Peyer's patch (tissue), 4 donors: ENCODE measurements at regions not wholly inside any gene's neighbourhood (a gene's known extent, or its start where the extent isn't known, plus 50 kb on each side); places are given as distances from the start of the nearest gene placed in this dataset.

ENCODE experiments used
- DNase-seq, 3 donors: peaks; one replicate each; pipeline ENCODE4 v3.0.0-alpha.2; 2017 to 2019
- H3K27ac ChIP-seq, 4 donors: fragments of 200-600 bp; sonication (generic); one replicate each; pipeline ENCODE4 v1.5.1; 2016 to 2019
- H3K27me3 ChIP-seq, 2 donors: fragments of 200-600 bp; sonication (generic); one replicate each; pipeline ENCODE4 v1.5.1; 2019
- H3K36me3 ChIP-seq, 3 donors: fragments of 200-600 bp; sonication (generic); one replicate each; pipeline ENCODE4 v1.5.1; 2016 to 2019
- H3K4me1 ChIP-seq, 4 donors: fragments of 200-600 bp; sonication (generic); one replicate each; pipeline ENCODE4 v1.5.1; 2016 to 2019
- H3K4me3 ChIP-seq, 4 donors: fragments of 200-600 bp; sonication (generic); 1 replicate in 3 of 4; 2 replicates in 1 of 4; pipeline ENCODE4 v1.5.1; 2016 to 2019; ENCODE audit warnings: mild to moderate bottlenecking in 1 of 4
- H3K9me3 ChIP-seq, 4 donors: fragments of 200-600 bp; sonication (generic); one replicate each; pipeline ENCODE4 v1.5.1; 2016 to 2019; ENCODE audit warnings: mild to moderate bottlenecking in 1 of 4
- POLR2A ChIP-seq, 2 donors: fragments of 450-650 bp; IDR thresholded peaks; one replicate each; pipeline ENCODE4 v1.5.1; 2017; ENCODE audit warnings: antibody characterized with exemption in 2 of 2, mild to moderate bottlenecking in 2 of 2, moderate library complexity in 2 of 2
- TF ChIP-seq, protein P1 (sequence below), 6 experiments: fragments of 450-650 bp in 4 of 6; fragments of 200-600 bp in 2 of 6; sonication (generic) in 1 of 6; IDR thresholded peaks; one replicate each; pipeline ENCODE4 v1.5.1; 2017 to 2019; ENCODE audit warnings: antibody characterized with exemption in 6 of 6, mild to moderate bottlenecking in 3 of 6, moderate library complexity in 1 of 6

DNA sequence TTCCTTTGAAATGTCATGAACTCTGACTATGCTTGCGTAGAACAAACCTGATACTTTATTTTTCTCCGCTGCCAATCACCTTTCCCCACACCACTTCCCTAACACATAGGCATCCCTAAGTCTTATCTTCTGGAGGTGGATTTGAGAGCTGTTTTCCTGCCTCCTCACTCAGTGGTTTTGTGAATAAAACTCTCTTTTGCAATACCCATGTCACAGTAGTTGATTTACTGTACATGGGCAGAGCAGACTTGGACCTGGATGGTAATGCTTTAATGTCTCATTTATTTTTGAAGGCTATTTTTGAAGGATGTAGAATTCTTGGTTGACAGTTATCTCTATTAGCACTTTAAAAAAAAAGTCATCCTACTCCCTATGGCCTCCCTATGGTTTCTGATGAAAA is 881.8 kb downstream of the SLITRK5 start:
- Histone ChIP-seq H3K4me3 (no peak overlapping the region), H3K27ac (no peak overlapping the region), H3K27me3 (no peaks in the 10 kb centered on the region), H3K9me3 (no peaks in the 10 kb centered on the region), H3K4me1 (no peaks in the 10 kb centered on the region), H3K36me3 (no peaks in the 10 kb centered on the region)
- no peak for DNase-seq
- no peak for TF ChIP-seq POLR2A (IDR thresholded peaks at IDR 0.05)
- TF ChIP-seq, protein P1, sequence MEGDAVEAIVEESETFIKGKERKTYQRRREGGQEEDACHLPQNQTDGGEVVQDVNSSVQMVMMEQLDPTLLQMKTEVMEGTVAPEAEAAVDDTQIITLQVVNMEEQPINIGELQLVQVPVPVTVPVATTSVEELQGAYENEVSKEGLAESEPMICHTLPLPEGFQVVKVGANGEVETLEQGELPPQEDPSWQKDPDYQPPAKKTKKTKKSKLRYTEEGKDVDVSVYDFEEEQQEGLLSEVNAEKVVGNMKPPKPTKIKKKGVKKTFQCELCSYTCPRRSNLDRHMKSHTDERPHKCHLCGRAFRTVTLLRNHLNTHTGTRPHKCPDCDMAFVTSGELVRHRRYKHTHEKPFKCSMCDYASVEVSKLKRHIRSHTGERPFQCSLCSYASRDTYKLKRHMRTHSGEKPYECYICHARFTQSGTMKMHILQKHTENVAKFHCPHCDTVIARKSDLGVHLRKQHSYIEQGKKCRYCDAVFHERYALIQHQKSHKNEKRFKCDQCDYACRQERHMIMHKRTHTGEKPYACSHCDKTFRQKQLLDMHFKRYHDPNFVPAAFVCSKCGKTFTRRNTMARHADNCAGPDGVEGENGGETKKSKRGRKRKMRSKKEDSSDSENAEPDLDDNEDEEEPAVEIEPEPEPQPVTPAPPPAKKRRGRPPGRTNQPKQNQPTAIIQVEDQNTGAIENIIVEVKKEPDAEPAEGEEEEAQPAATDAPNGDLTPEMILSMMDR (IDR thresholded peaks at IDR 0.05), result no peak

- no peak for TF ChIP-seq POLR2A (IDR thresholded peaks at IDR 0.05)
- Histone ChIP-seq H3K36me3 (no peaks in the 10 kb centered on the region), H3K4me3 (no peak overlapping the region), H3K4me1 (no peaks in the 10 kb centered on the region), H3K9me3 (no peaks in the 10 kb centered on the region), H3K27me3 (no peaks in the 10 kb centered on the region), H3K27ac (no peak overlapping the region)
- no peak for DNase-seq
These were observed 894.4 kb downstream of the SLITRK5 start for GRCh38 chr13:88565566-88565965.

DNA sequence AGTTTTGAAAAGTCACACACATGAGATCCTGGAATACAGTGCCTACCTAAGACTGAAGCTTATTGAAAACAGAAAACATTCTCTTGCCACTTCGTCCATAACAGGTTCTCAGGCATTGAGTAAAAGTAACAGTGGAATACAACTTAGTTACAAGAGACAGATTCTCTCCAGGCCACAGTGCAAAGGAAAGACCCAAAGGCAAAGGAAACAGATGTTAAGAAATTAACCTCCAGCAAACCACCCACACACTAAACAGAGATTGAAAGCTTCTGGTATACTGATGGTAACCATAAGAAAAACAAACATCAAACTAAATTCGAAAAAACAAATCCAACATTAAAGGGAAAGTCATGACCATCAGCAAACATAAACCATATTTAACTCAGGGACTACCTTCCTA is 914.7 kb downstream of the SLITRK5 start:
- Histone ChIP-seq H3K27ac (no peak overlapping the region), H3K27me3 (no peaks in the 10 kb centered on the region), H3K36me3 (no peaks in the 10 kb centered on the region), H3K4me1 (no peaks in the 10 kb centered on the region), H3K4me3 (no peak overlapping the region), H3K9me3 (no peaks in the 10 kb centered on the region)
- DNase-seq, result no peak
- TF ChIP-seq, protein P1 (IDR thresholded peaks at IDR 0.05), result no peak
- TF ChIP-seq POLR2A (IDR thresholded peaks at IDR 0.05), result no peak

- Histone ChIP-seq H3K27me3 (no peaks in the 10 kb centered on the region), H3K9me3 (no peaks in the 10 kb centered on the region), H3K36me3 (no peaks in the 10 kb centered on the region), H3K4me1 (no peaks in the 10 kb centered on the region), H3K4me3 (no peak overlapping the region), H3K27ac (no peak overlapping the region)
- TF ChIP-seq, protein P1 (IDR thresholded peaks at IDR 0.05), result no peak
- no peak for TF ChIP-seq POLR2A (IDR thresholded peaks at IDR 0.05)
- DNase-seq, result no peak
These were observed 915.1 kb downstream of the SLITRK5 start for GRCh38 chr13:88586263-88586662.

DNA sequence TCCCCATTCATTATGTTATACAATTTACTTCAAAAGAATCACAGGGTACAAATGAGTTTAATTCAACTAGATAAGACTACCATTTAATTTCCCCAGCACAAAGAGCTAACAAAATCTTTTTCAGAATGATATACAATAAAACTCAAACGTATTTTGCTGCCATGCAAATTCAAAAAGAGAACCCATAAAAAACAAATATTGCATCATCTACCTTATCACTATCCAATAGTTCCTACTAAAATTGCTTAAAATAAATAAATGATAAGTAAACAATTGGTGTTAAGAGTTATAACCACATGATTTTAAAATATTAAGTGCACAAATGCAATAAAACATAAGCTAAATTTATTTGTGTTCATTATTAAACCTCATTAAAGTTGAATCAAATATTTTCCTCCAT is 919.4 kb downstream of the SLITRK5 start:
- no peak overlapping the region for H3K4me3 ChIP-seq
- no peaks in the 10 kb centered on the region for H3K36me3 ChIP-seq
- H3K27ac ChIP-seq, result no peak overlapping the region
- no peaks in the 10 kb centered on the region for H3K9me3 ChIP-seq
- TF ChIP-seq, protein P1 (IDR thresholded peaks at IDR 0.05), result no peak
- no peak for TF ChIP-seq POLR2A (IDR thresholded peaks at IDR 0.05)
- DNase-seq, result no peak
- no peaks in the 10 kb centered on the region for H3K4me1 ChIP-seq
- H3K27me3 ChIP-seq, result no peaks in the 10 kb centered on the region

DNA sequence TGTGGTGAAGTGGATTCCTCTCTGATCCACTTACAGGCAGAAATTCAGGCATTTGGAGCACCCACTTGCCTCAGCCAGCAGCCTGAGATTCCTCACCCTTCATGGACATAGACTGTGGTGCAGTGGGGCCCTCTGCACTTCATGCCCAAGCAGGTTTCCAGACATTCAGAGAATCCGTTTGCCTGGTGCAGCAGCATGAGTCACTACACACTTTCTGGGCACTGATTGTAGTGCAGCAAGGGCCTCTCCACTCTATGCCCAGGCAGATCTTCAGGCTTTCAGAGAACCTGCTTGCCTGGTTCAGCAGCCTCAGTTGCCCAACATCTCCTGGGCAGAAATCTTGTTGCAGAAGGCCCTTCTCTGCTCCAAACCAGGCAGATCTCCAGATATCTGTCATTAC is 920.9 kb downstream of the SLITRK5 start:
- H3K27ac ChIP-seq, result no peak overlapping the region
- TF ChIP-seq, protein P1 (IDR thresholded peaks at IDR 0.05), result no peak
- no peak for TF ChIP-seq POLR2A (IDR thresholded peaks at IDR 0.05)
- DNase-seq, result no peak
- H3K4me3 ChIP-seq, result no peak overlapping the region
- no peaks in the 10 kb centered on the region for H3K27me3 ChIP-seq
- H3K4me1 ChIP-seq, result no peaks in the 10 kb centered on the region
- H3K36me3 ChIP-seq, result no peaks in the 10 kb centered on the region
- H3K9me3 ChIP-seq, result no peaks in the 10 kb centered on the region
